NCI-H1048 (cell line): ENCODE measurements at regions not wholly inside any gene's neighbourhood (a gene's known extent, or its start where the extent isn't known, plus 50 kb on each side); places are given as distances from the start of the nearest gene placed in this dataset.

Experiments
- DNase-seq: peaks from one replicate; lab custom pipeline; 2025; lab: John Stamatoyannopoulos, UW

DNA sequence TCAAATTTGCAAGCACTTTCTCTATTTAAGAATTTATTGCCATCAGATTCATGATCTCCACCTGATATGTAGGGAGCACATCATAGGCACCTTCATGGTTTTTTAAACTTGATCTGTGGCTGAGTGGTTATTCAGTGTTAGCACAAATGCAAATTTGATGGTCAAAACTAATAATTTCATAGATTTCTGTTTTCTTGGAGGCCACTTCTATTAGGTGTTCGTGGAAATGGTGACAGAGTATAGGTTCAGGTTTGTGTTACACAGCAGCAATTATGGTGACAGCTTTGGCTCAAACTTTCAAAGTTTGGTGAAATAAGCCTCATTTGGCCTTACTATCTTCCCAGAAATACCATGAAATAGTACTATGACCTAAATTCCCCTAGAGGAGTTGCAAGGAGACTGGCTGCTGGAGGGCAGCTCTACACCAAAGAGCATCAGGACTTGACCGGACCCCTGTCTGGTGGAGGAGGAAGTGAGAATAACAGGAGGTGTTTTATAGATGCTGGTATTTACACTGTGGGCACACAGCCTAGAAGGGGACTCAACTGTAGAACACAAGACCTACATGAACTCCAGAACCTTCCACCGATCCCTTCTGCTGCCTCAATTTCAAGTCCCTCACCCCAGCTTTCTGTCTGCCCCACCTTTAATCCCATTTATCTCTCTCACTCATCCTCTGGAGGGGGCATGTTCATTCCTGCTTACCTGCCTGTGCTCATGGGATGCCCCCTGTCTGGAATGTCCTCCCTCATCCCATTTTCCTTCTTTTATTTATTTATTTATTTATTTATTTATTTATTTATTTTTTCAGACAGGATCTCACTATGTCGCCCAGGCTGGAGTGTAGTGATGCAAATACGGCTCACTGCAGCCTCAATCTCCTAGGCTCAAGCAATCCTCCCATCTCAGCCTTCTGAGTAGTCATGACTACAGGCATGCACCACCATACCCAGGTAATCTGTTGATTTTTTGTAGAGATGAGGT, 132.9 kb upstream of the SIX2 start:
- no peak for DNase-seq

DNA sequence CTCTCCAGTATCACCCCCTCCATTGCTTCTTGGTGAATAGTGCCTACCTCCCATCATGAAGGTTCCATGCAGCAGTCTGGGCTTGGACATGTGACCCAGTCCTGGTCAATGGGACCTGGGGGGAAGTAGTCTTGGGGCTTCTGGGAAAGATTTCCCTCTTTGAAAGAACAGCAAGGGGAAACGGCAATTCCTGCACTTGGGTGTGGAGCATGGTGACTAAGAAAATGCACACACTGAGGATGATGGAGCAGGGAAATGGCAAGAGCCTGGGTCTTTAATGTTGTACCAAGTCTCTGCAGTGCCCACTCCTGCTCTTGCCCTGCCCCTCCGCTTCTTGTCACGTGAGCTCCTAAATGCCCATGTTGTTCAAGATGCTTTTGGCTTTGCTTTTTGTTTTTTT, 131.4 kb upstream of the SIX2 start:
- DNase-seq = no peak

DNA sequence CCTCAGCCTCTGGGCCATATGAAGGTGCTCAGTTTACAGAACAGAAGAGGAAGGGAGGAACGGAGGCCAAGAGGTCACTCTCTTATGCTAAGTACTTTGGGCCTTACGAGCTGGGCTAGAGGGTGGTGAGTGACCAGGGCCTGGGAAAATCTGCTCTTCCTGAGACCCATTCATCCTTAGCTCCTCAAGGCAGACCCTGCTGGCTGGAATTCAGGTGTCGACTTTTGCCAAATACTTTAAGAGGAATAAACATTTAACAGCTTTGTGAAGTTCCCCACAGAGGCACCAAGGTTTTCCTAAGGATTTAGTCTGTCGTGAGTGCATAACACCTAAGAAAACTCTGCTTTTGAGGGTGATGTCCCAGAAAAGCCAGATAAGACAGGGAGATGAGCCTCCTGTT, 129.7 kb upstream of the SIX2 start:
- DNase-seq = no peak

DNA sequence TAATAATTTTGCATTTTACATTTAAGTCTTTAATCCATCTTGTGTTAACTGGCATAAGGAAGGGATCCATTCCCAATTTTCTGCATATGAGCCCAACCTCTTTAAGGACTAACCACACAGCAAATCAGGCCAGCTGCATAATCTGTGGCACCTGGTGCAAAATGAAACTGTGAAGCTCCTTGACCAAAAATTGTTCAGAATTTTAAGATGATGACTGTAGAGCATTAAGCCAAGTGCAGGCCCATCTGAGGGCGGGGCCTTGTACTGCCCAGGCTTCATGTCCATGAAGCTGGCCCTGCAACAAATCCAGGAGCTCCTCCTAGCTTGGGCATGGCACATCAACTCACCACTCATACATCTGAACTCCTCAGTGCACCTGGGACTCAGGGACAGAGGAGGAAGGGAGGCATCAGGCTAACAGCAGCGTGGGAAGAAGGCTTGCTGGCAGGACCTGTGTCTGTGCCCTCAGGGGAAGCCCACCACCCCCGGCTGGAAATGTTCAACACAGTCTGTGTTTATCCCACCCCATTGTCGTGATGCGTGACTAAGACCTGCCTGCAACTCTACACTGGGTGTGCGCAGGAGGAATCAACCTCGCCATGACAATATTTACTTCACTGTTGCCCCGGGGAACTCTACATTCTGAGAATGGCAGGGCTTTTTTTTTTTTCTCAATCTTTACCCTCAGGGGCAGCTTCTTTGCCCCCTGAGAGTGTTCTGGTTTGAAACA, 128.9 kb upstream of the SIX2 start:
- DNase-seq = no peak

DNA sequence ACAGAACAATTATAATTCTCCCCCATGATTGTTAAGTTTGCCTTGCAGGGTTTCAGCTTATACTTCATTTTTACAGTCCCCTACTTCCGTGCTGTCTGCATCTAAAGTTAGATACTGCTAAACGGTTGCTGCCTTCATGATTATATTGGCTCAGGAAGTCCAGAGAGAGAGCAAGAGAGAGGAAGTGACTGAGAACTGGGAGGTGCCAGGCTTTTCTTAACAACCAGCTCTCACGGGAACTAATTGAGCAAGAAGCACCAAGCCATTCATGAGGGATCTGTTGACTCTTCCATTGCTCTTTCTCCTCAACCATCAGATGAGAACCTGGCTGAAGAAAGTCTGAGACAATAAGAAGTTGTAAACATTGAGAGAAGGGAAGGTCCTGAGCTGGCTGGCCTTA, 125.5 kb upstream of the SIX2 start:
- no peak for DNase-seq

DNA sequence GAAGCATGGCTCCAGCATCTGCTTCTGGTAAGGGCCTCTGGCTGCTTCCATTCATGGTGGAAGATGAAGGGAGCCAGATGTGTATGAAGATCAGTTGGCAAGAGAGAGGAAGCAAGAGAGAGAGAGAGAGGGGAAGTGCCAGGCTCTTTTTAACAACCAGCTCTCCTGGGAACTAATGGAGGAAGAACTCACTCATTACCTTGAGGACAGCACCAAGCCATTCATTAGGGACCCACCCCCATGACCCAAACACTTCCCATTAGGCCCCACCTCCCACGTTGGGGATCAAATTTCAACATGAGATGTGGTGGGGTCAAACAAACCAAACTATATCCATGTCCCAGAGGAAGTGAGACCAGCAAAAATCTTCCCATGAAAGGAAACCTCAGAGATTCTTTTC, 124.8 kb upstream of the SIX2 start:
- no peak for DNase-seq

DNA sequence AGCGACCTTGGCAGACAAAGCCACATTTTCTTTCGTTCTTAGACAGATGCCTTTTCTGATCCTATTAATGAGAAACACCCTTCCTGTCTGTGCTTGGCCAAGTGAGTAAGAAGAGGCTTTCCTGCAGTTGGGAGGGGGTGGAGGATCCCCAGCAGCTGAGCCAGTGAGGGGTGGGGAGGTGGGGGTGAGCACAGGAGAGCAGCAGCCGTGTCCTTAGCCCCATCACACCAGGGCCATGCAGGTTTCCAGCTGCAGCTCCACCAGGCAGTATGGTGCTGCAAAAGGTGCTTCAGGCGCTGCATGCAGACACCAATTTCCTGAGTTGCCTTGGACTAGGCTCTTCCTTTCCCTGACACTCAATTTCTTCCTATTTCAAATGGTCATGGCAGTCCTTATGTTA, 123.3 kb upstream of the SIX2 start:
- DNase-seq = no peak

DNA sequence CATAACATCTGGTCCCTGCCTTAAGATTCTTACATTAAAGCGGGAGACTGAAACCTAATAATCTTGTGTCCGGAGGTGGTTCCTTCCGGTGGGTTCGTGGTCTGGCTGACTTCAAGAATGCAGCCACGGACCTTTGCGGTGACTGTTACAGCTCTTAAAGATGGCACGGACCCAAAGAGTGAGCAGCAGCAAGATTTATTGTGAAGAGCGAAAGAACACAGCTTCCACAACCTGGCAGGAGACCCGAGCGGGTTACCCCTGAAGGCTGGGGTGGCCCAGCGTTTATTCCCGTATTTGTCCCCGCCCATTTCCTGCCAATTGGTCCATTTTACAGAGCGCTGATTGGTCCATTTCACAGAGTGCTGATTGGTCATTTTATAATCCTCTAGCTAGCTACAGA, 122.3 kb upstream of the SIX2 start:
- no peak for DNase-seq

DNA sequence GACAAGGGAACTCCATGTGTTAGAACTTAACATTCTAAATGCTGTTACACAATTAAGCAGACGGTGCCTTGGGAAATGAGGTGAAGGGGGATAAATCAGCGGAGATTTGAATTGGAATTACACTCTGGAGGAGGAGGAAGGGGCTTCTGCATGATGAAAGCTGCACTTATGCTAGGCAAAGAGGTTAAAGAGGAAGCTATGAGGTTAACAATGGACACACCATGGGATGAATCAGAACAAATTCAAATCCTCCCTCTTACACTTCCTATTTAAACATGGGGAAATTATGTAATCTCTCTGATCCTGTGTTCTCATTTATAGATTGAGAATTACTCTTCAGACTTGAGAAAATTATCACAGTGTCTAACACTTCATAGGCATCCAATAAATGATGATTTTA, 121.5 kb upstream of the SIX2 start:
- no peak for DNase-seq

DNA sequence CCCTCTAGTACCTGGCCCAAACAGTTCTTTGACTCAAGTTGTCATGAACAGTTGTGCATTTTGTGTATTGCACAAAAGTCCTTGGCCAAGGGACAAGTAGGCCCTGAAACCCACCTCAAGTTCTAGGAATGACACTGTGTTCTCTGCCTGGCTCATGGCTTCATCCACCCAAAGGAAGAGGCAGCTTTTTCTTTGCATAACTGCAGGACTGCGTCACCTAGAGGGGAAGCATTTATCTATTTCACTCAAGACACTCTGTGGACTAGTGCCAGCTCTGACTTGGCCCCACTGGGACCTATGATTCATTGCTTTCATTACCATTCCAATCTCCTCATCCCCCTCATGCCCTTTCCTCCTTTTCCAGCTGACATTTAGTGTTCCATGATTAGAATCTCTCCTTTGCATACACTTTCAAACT, 119.3 kb upstream of the SIX2 start:
- no peak for DNase-seq

DNA sequence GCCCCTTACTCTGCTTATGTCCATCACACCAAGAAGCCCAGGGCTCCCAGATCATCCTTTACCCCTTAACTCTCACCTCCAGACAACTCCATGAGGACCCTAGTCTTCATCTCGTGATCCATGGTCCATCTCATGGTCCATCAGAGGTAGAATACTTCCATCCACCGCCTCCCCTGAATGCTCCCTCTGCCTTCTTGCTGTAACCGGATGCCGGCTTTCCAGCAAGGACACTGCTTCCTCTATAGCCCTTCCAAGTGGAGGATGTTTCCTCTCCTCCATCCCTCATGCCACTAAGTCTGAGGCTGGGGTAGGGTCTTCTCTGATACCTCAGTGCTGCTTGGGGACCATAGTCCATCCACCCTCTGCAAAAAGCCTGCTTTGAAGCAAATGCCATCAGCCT, 118.6 kb upstream of the SIX2 start:
- no peak for DNase-seq

DNA sequence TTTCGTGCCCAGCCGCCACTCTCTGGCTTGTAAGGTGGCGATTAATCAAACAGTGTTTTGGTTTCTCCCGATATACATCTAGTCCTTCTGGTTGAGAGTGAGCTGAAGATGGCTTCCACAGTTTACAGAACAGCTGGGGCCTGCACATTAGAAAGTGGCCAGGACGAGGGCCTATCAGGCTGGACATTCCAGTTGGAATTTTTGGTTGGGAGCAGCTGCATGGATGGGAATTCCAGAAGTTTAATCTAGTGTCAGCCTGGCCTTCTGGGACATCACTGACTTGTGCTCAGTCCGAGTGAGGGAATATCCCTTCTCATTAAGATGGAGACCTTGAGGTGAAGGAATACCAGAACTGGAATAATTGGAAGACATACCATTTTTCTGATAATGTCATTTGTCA, 118.1 kb upstream of the SIX2 start:
- no peak for DNase-seq

DNA sequence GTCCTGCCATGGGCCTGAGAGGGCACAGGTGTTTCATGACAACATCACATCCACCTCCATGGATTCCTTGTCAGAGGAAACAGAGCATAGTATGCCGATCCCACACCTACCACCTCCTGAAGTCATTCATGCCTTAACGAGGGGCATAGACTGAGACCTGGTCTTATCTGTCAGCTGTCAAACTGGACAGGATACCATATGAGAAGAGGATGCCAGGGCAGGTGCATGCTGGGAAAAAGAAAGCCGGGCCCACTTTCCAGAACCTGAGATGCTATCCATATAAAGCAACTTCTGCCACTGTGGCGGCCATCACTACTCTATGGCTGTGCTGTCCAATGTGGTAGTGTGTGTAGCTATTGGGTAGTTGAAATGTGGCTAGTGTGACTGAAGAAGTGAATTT, 116.0 kb upstream of the SIX2 start:
- DNase-seq = no peak

DNA sequence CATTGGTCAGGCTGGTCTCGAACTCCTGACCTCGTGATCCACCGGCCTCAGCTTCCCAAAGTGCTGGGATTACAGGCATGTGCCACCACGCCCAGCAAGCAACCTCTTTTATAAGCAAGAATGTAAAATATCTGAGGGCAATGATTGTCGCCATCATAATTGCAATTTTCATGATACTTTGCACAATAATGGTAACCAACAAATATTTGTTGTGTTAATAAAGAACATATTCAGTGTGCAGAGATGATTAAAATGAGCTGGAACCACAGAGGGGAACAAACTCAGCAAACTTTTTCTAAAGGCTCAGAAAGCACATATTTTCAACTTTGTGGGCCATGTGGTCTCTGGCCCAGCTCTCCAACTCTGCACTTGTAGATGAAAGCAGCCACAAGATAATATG, 115.2 kb upstream of the SIX2 start:
- no peak for DNase-seq

DNA sequence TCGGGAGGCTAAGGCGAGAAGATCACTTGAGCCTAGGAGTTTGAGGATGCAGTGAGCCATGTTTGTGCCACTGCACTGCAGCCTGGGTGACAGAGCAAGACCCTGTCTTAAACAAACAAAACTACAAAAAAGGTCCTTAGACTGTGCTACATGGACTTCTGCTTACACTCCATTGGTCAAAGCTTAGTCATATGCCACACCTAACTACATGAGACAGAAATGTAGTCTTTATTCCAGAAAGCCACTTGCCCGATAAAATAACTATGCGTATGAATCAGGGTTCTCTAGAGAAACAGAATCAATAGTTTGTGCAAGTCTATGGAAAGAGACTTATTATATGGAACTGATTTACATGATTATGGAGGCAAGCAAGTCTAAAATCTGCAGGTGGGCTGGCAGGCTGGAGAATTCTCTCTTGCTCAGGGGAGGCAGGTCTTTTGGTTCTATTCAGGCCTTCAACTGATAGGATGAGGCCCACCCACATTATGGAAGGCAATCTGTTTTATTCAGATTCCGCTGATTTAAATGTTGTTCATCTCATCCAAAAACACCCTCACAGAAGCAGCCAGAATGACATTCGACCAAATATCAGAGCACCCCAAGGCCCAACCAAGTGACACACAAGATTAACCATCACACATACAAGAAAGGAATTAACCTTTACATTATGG, 114.4 kb upstream of the SIX2 start:
- DNase-seq = no peak

DNA sequence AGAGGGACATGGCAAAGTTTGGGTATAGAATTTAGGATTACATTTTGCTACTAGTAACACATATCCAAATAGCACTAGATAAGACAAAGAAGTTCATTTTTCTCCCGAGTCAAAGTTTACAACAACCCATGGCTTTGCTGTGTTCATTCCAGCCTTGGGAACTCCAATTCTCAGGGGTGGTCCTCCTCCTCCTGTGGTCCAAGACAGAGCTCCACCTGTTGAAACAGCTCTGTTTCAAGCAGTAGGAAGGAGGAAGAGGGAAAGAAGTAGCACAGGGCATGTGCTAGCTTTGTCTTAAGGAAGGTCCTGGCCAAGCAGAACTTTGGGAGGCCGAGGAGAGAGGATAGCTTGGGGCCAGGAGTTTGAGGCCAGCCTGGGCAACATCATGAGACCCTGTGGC, 113.8 kb upstream of the SIX2 start:
- DNase-seq = no peak

DNA sequence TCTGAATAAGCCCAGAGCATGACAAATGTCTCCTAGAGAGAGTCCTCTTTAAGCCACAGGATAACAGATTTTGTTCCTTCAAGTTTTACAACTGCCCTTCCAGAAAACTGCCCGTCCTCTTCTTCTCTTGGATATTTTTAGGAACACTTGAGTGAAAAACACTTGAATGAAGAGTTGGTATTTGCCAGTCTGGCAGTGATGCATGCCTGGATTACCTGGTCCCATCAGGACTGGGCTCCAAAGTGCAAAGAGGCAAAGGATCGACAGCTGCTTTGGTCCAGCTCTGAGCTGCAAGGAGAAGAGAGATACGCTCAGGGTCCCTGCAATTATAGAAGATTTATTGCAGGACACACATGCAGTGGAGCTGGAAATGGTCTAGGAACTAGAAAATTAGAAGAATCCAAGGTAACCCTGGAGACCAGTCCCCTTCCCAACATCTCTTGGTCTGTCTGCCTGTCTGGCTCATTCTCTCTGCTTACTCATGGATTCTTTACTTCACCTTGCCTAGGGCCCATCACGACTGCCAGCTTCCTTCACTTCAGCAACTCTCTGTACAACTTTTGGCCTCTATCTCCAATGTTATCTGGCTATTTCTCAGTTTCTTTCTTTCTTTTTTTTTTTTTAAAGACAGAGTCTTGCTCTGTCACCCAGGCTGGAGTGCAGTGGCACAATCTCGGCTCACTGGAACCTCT, 112.1 kb upstream of the SIX2 start:
- DNase-seq = no peak

DNA sequence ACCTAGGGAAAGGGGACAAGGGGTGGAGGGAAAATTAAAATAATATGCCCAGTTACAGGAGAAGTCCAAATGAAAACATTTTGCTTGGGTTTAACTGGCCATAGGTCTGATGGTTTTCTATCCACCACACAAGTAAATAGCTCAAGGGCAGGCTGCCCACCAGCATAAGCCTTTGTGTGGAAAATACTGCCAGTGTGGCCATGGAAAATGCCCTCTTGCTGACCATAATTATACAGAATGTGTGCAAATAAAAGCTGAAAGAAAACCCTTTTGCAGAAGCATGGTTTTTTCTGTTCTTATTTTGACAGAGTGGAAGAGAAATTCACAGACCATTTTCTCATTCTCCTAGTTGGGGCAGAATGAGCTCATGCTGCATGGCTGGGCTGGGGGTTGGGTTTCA, 111.3 kb upstream of the SIX2 start:
- no peak for DNase-seq

DNA sequence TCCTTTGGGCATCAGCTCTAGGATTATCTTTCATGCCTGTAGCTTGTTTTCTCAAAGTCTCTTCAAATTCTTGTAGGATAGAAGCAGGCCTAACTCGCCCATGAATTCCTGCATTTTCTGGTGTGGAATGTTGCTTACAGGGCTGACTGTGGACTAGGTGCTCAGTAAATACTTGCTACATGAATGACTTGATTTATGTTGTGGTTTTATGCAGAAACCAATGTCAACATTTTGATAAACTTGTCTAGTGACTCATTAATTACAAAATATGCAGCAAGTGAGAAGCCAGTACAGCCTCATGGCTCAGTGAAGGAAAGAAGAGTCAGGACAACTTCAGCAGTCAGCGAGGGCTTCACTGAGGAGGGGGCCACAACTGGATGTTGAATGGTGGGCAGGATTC, 110.6 kb upstream of the SIX2 start:
- no peak for DNase-seq

DNA sequence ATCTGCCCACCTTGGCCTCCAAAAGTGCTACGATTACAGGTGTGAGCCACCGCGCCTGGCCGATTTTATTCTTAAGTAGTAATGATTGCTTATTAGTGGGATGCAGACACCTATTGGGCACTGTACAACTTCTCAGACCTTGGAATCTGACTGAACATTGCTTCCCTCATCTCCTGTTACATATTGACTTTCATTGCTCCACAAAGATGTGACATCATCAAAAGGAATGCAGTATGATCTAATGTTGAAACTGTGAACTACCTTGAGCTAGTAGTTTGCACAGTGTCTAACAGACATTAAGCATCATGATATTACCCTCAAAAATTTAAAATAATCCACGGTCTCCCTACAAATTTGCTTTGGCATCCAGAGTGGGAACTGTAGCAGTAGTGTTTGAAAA, 109.8 kb upstream of the SIX2 start:
- no peak for DNase-seq

DNA sequence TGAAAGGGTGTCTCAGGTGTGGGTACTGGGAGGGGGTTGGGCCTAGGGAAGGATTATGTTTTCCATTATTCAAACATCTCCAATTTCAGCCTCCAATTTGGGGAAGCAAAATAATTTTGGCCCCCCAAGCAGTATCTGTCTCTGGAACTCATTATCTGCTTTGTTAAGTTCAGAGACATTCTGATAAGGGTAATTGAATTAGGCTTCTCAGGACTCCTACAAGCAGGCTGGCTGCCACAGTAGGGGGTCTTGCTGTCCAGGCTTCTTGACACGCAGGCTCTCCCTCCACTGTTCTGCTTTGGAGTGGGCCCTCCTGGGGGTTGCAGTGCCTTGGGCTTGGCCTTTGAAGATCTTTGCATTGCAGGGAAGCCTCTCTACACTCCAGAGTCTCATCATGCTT, 108.1 kb upstream of the SIX2 start:
- no peak for DNase-seq

DNA sequence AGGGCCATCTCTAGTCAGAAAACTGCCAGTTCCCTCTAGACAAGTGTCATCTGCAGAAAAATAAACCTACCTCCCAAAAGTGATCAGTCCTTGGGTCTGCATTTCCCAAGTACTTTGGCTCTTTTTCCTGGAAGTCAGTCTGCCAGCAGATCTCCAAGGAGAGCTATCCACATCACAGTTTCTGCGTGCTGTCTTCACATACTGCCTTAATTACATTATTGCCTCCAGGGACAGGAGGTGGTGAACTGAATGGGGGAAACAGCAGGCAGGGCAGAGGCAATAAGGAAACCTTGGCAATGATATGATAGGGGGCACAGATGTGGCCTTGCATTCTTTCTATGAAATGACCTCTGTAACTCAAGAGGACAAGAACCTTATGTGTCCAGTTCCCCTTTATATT, 105.9 kb upstream of the SIX2 start:
- no peak for DNase-seq
